ENCODE measurements at regions not wholly inside any gene's neighbourhood (a gene's known extent, or its start where the extent isn't known, plus 50 kb on each side); places are given as distances from the start of the nearest gene placed in this dataset.

- TF ChIP-seq, protein P1, sequence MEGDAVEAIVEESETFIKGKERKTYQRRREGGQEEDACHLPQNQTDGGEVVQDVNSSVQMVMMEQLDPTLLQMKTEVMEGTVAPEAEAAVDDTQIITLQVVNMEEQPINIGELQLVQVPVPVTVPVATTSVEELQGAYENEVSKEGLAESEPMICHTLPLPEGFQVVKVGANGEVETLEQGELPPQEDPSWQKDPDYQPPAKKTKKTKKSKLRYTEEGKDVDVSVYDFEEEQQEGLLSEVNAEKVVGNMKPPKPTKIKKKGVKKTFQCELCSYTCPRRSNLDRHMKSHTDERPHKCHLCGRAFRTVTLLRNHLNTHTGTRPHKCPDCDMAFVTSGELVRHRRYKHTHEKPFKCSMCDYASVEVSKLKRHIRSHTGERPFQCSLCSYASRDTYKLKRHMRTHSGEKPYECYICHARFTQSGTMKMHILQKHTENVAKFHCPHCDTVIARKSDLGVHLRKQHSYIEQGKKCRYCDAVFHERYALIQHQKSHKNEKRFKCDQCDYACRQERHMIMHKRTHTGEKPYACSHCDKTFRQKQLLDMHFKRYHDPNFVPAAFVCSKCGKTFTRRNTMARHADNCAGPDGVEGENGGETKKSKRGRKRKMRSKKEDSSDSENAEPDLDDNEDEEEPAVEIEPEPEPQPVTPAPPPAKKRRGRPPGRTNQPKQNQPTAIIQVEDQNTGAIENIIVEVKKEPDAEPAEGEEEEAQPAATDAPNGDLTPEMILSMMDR (IDR thresholded peaks at IDR 0.05; ENCODE audit: control extremely low read depth, extremely low read depth, low read depth, missing control alignments) = no peak
- DNase-seq (ENCODE audit: extremely low spot score) = no peak
- ChIA-PET CTCF (no interaction called here), POLR2A (no interaction called here)
These were observed 80.8 kb upstream of the RAP1B start for GRCh38 chr12:68529869-68530268.

GRCh38 chr12:68530299-68530698, 80.4 kb upstream of the RAP1B start:
- ChIA-PET POLR2A (no interaction called here), CTCF (no interaction called here)
- no peak for DNase-seq (ENCODE audit: extremely low spot score)
- TF ChIP-seq, protein P1 (IDR thresholded peaks at IDR 0.05; ENCODE audit: control extremely low read depth, extremely low read depth, low read depth, missing control alignments) = no peak

- TF ChIP-seq, protein P1 (IDR thresholded peaks at IDR 0.05; ENCODE audit: control extremely low read depth, extremely low read depth, low read depth, missing control alignments) = no peak
- POLR2A ChIA-PET = no interaction called here
- no peak for DNase-seq (ENCODE audit: extremely low spot score)
- CTCF ChIA-PET = interaction anchor here (2.0 kb wide), 1 partner anchor 8 kb away, joined by 6 read pairs; no protein-coding TSS in a partner anchor
These were observed 79.7 kb upstream of the RAP1B start for GRCh38 chr12:68530965-68531364.

DNA sequence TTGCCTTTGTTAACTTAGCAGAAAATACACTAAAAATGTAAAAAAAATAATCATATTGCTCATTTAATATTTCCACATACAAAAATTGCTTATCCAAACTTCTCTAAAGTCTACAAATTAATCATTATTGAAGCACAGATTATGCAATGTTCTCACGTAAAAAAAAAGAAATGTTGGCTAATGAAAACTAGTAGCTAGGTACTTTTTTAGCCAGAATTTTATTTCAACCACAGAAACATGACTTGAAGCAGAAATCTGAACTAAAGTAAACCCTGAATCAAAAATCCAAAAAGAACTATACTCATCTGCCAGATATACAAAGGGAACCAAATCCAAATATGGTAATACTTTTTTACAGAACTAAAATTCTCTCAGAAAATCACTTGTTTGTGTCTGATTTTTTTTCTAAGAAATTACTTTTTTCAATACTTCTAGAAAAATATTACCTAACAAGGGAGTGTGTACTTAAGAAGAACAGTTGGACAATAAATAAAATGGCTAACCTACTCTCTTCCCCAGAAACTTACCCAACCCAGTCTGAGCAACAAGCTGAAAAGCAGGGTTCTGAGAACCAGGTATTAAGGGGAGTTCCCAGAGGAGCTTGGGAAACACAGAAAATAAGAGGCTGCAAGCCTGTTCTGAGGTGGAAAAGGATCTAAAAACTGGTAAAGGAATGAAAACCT, 78.4 kb upstream of the RAP1B start:
- POLR2A ChIA-PET = interaction anchor here (0.6 kb wide), 1 partner anchor 158 kb away, joined by 4 read pairs; no protein-coding TSS in a partner anchor
- TF ChIP-seq, protein P1 (IDR thresholded peaks at IDR 0.05; ENCODE audit: control extremely low read depth, extremely low read depth, low read depth, missing control alignments) = no peak
- CTCF ChIA-PET = interaction anchor here (2.0 kb wide), 1 partner anchor 9 kb away, joined by 6 read pairs; no protein-coding TSS in a partner anchor
- DNase-seq (ENCODE audit: extremely low spot score) = no peak

DNA sequence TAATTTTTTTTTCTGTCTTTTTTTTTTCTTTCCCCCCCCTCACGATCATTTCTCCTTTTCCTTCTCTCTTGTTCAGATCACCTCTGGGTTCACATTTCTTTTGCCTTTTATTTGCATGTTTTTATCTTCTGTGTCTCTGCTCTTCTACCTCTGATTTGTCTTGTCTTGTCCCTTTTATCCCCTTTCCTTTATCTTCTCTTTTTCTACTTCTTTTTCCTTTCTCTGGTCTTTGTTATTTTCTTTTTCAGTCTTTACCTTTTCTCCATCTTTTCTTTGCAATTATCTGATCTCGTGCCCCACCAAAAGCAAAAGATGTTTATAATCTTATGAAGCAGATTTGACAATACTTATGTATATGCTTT, 77.8 kb upstream of the RAP1B start:
- TF ChIP-seq, protein P1 (IDR thresholded peaks at IDR 0.05; ENCODE audit: control extremely low read depth, extremely low read depth, low read depth, missing control alignments) = no peak
- POLR2A ChIA-PET = no interaction called here
- DNase-seq (ENCODE audit: extremely low spot score) = no peak
- CTCF ChIA-PET = interaction anchor here (2.0 kb wide), 1 partner anchor 10 kb away, joined by 6 read pairs; no protein-coding TSS in a partner anchor

DNA sequence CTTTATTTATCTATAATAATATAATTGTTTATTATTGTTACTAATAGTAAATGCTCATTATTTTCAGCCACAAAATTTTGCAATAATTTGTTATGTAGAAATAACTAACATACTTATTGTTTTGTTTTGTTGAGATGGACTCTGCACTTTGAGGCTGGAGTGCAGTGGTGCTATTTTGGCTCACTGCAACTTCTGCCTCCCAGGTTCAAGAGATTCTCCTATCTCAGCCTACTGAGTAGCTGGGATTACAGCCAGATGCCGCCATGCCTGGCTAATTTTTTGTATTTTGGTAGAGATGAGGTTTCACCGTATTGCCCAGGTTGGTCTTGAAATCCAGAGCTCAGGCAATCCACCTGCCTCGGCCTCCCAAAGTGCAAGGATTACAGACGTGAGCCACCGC, 76.6 kb upstream of the RAP1B start:
- POLR2A ChIA-PET = no interaction called here
- DNase-seq (ENCODE audit: extremely low spot score) = no peak
- CTCF ChIA-PET = no interaction called here
- TF ChIP-seq, protein P1 (IDR thresholded peaks at IDR 0.05; ENCODE audit: control extremely low read depth, extremely low read depth, low read depth, missing control alignments) = no peak
